Progenitor cell of endocrine pancreas (in vitro differentiated cells): ENCODE measurements at regions not wholly inside any gene's neighbourhood (a gene's known extent, or its start where the extent isn't known, plus 50 kb on each side); places are given as distances from the start of the nearest gene placed in this dataset.

Experiments
- DNase-seq: peaks from one replicate; pipeline ENCODE4 v3.0.0; 2021; ENCODE audit warnings: low spot score; ENCODE audit not compliant: unreplicated experiment
- H3K27ac Mint-ChIP-seq: 2 replicates; pipeline ENCODE4 v1.8.0; 2021; ENCODE audit warnings: mild to moderate bottlenecking, moderate library complexity, mixed read lengths
- H3K27me3 Mint-ChIP-seq: 2 replicates; pipeline ENCODE4 v1.8.0; 2021; ENCODE audit warnings: mixed read lengths
- H3K36me3 Mint-ChIP-seq: 2 replicates; pipeline ENCODE4 v1.8.0; 2022; ENCODE audit warnings: mixed read lengths; ENCODE audit not compliant: insufficient read depth
- H3K4me1 Mint-ChIP-seq: 2 replicates; pipeline ENCODE4 v1.8.0; 2021; ENCODE audit warnings: low read depth, mixed read lengths
- H3K4me3 Mint-ChIP-seq: 2 replicates; pipeline ENCODE4 v1.8.0; 2021; ENCODE audit warnings: low read depth, mild to moderate bottlenecking, moderate library complexity, mixed read lengths
- H3K9me3 Mint-ChIP-seq: 2 replicates; pipeline ENCODE4 v1.8.0; 2021; ENCODE audit warnings: low read depth, mixed read lengths
- TF ChIP-seq, protein P1 (sequence below): fragments of 200-600 bp; sonication (generic); IDR thresholded peaks from one replicate; pipeline ENCODE4 v1.5.0; 2021; ENCODE audit warnings: antibody characterized with exemption, mild to moderate bottlenecking; ENCODE audit not compliant: unreplicated experiment

DNA sequence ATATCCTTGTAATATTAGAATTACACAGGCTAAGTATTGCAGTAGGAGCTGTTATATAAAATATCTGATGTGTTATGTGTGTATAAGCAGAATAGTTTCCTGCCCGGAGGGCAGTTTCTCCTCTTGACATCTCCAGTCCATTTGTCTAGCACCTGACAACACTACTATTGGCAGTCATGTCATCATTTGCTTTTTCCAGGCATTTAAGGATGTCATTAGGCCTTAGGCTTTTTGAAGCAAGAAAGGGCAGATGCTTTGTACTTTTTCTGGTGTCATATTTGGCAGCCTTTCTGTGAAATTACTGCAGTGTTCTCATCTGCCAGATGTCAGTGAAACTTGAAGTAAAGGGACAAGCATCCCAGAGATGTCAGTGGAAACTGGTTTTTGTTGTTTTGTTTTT, 2017.6 kb upstream of the IGFBP7 start:
- Mint-ChIP-seq H3K36me3 (no peaks in the 10 kb centered on the region), H3K27me3 (no peaks in the 10 kb centered on the region), H3K4me1 (no peaks in the 10 kb centered on the region), H3K4me3 (no peak overlapping the region), H3K27ac (no peak overlapping the region), H3K9me3 (no peaks in the 10 kb centered on the region)
- TF ChIP-seq, protein P1, sequence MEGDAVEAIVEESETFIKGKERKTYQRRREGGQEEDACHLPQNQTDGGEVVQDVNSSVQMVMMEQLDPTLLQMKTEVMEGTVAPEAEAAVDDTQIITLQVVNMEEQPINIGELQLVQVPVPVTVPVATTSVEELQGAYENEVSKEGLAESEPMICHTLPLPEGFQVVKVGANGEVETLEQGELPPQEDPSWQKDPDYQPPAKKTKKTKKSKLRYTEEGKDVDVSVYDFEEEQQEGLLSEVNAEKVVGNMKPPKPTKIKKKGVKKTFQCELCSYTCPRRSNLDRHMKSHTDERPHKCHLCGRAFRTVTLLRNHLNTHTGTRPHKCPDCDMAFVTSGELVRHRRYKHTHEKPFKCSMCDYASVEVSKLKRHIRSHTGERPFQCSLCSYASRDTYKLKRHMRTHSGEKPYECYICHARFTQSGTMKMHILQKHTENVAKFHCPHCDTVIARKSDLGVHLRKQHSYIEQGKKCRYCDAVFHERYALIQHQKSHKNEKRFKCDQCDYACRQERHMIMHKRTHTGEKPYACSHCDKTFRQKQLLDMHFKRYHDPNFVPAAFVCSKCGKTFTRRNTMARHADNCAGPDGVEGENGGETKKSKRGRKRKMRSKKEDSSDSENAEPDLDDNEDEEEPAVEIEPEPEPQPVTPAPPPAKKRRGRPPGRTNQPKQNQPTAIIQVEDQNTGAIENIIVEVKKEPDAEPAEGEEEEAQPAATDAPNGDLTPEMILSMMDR, result no peak
- no peak for DNase-seq

DNA sequence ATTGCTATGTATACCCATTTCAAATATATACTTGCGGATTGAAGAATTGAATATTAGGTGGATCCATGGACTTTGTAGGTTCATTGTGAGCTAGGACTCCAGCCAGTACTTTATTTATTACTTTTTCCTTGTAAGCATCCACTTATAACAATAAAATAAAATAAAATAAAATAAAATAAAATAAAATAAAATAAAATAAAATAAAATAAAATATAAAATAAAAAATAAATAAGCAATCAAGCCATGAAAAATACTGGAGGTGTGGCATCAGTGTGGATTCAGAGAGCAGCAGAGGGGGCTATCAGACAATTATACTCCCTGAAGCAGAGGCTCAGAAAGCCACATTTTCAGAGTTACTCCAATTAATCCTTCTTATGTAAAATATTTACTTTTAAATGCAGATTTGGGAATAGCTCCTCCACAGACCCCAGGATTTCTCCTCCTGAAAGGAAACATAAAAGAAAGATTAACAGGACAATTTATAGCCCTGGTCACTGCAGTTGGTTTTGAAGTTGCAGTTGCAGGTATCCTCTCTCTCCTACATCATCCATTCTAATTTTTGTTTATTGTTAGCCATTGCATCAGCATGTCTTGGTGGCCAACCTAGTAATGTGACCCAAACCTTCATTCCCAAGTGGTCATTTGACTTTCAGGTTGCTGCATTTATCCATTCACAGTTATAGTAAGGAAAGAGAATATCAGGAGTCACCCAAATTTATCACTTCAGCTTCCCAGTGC, 2025.2 kb upstream of the IGFBP7 start:
- TF ChIP-seq, protein P1, result no peak
- H3K4me3 Mint-ChIP-seq, result no peak overlapping the region
- no peaks in the 10 kb centered on the region for H3K9me3 Mint-ChIP-seq
- no peaks in the 10 kb centered on the region for H3K27me3 Mint-ChIP-seq
- no peak for DNase-seq
- H3K27ac Mint-ChIP-seq, result no peak overlapping the region
- no peaks in the 10 kb centered on the region for H3K4me1 Mint-ChIP-seq
- no peaks in the 10 kb centered on the region for H3K36me3 Mint-ChIP-seq

DNA sequence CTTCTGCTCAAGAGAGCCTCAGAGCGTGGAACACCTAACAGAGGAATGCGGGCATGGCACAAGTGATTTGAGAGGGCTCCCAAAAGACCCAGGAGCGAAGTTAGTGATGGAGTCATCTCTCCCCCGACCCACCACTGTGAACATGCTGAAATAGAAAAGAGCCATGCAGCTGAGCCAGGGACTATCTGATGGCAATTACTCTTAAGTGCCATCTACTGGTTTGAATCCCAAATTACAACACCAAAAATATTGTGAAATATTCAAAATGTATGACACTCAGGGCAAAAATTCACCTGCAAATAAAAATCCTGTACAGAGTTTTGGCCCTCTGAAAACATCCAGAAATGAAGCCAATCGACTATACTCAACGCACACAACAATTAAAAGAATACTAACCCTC, 2038.9 kb upstream of the ADGRL3 start:
- DNase-seq, result no peak
- no peak overlapping the region for H3K4me3 Mint-ChIP-seq
- H3K27ac Mint-ChIP-seq, result no peak overlapping the region
- H3K36me3 Mint-ChIP-seq, result no peaks in the 10 kb centered on the region
- TF ChIP-seq, protein P1, result peak; percentile 19
- H3K27me3 Mint-ChIP-seq, result peaks cover 3% of the 10 kb centered on the region
- H3K9me3 Mint-ChIP-seq, result peaks cover 5% of the 10 kb centered on the region
- H3K4me1 Mint-ChIP-seq, result peaks cover 5% of the 10 kb centered on the region

DNA sequence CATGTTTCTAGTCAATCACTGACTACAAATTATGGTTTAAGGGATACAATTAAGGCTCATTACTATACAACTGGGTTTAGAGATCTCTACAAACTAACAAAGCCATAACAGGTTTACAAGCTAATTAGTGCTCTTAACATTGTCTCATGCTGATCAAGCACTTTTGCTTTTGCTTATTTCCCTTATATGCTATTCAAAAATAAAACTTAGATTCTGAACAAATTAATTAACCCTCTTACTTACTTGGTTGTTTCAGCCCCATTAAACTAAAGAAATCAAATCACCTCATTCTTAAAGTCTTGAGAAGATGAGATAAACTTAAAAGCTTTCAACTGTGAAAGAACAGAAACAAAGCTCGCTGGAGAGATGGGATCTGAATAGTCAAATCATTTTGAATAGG, 2024.5 kb upstream of the ADGRL3 start:
- H3K4me3 Mint-ChIP-seq, result no peak overlapping the region
- H3K27me3 Mint-ChIP-seq, result peaks cover 2% of the 10 kb centered on the region
- H3K27ac Mint-ChIP-seq, result no peak overlapping the region
- H3K9me3 Mint-ChIP-seq, result no peaks in the 10 kb centered on the region
- DNase-seq, result no peak
- TF ChIP-seq, protein P1, result no peak
- no peaks in the 10 kb centered on the region for H3K4me1 Mint-ChIP-seq
- no peaks in the 10 kb centered on the region for H3K36me3 Mint-ChIP-seq

DNA sequence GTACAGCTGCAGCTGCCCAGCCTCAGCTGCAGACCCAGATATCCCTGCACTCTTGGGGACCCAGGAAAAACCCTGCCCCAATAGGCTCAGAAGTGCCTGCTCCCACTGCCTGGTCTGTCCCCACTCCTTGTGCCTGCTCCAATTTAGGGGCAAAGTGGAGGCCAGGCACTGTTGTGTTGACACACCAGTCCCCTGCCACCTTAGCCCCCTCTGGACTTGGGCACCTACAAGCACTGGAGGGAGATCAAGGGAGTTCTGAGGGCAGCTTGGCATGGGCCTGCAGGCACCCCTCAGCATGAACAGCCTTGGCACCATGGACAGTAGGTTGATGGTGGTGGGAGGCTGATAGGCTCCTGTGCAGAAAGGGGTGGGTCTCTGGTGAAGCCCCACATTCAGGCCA, 2020.8 kb upstream of the ADGRL3 start:
- no peaks in the 10 kb centered on the region for H3K36me3 Mint-ChIP-seq
- no peak for DNase-seq
- H3K4me1 Mint-ChIP-seq, result no peaks in the 10 kb centered on the region
- no peak overlapping the region for H3K27ac Mint-ChIP-seq
- peaks cover 2% of the 10 kb centered on the region for H3K27me3 Mint-ChIP-seq
- no peak overlapping the region for H3K4me3 Mint-ChIP-seq
- TF ChIP-seq, protein P1, result no peak
- H3K9me3 Mint-ChIP-seq, result no peaks in the 10 kb centered on the region
